K562 (cell line): ENCODE measurements at regions not wholly inside any gene's neighbourhood (a gene's known extent, or its start where the extent isn't known, plus 50 kb on each side); places are given as distances from the start of the nearest gene placed in this dataset.
A peak's percentile ranks its signal among the peaks of the same experiment; 100 is the strongest.

Source experiments
- ATAC-seq: fragments of 200-7000 bp; cut with Tn5 transposase; 3 replicates; pipeline ENCODE4 v1.9.1; 2020; ENCODE audit warnings: moderate library complexity
- BruUV-seq: library from RNA; stranded (reverse); fragments of 400-500 nt; replicated peaks from 2 replicates; lab custom pipeline; 2021; lab: Mats Ljungman, UMichigan
- CTCF ChIA-PET: fragments of 300-600 bp; formaldehyde crosslinking; extraction: SDS; loops from one replicate; lab custom pipeline; 2021; ENCODE audit warnings: low intra/inter-chr PET ratio; lab: Yijun Ruan, JAX
- POLR2A ChIA-PET: fragments of 300-600, 350-650 bp; sonication (Branson Sonifier 250); formaldehyde crosslinking; extraction: SDS; loops from one replicate; lab custom pipeline; 2021; ENCODE audit warnings: antibody characterized with exemption, inconsistent platforms; lab: Yijun Ruan, JAX
- DNase-seq, 4 experiments: peaks; one replicate each; pipeline versions ENCODE4 v3.0.0 to v3.0.0-alpha.2; 2011 to 2018; ENCODE audit warnings: low spot score in 3 of 4, mixed read lengths in 3 of 4; ENCODE audit errors: extremely low read depth in 1 of 4
- FAIRE-seq: peaks from 2 replicates; lab custom pipeline; 2011; peaks lifted over from hg19 to GRCh38; lab: Jason Lieb, UNC
- H2AFZ ChIP-seq: 2 replicates; pipeline ENCODE4 v1.6.0; 2011; ENCODE audit warnings: low read depth, low read length, control low read depth, inconsistent platforms
- H3K27ac ChIP-seq: fragments of 200-600 bp; 3 replicates; pipeline ENCODE4 v1.8.0; 2011; ENCODE audit warnings: low read depth, mild to moderate bottlenecking, control low read depth, inconsistent platforms, low read length, moderate library complexity, mixed read lengths; ENCODE audit errors: extremely low read depth
- H3K27me3 ChIP-seq, 2 experiments: fragments of 300-600 bp in 1 of 2; 2 replicates in 1 of 2; 3 replicates in 1 of 2; pipeline versions ENCODE4 v1.6.0 to v1.8.0; 2011; ENCODE audit warnings: inconsistent platforms in 2 of 2, low read length in 2 of 2, mild to moderate bottlenecking in 1 of 2, mixed read lengths in 1 of 2, moderate library complexity in 1 of 2; ENCODE audit not compliant: control insufficient read depth in 2 of 2, insufficient read depth in 2 of 2
- H3K36me3 ChIP-seq: fragments of 300-600 bp; 3 replicates; pipeline ENCODE4 v1.8.0; 2011; ENCODE audit warnings: mild to moderate bottlenecking, low read length, inconsistent platforms; ENCODE audit not compliant: control insufficient read depth, insufficient read depth
- H3K4me1 ChIP-seq, 2 experiments: fragments of 200-600 bp in 1 of 2; replicated peaks in 1 of 2; 2 replicates in 1 of 2; 3 replicates in 1 of 2; pipeline versions ENCODE4 v1.5.1 to v1.8.0; 2011; ENCODE audit warnings: inconsistent platforms in 2 of 2, low read length in 2 of 2, mild to moderate bottlenecking in 1 of 2, mixed read lengths in 1 of 2, moderate library complexity in 1 of 2; ENCODE audit not compliant: control insufficient read depth in 2 of 2, insufficient read depth in 2 of 2
- H3K4me2 ChIP-seq: 2 replicates; pipeline ENCODE4 v1.6.1; 2011; ENCODE audit warnings: low read length, control low read depth, inconsistent platforms, mixed read lengths; ENCODE audit not compliant: insufficient read depth
- H3K4me3 ChIP-seq: fragments of 200-600 bp; sonication (generic), shearing (Covaris generic); 2 replicates; pipeline ENCODE4 v1.5.1; 2016; ENCODE audit warnings: control low read depth, inconsistent platforms
- H3K79me2 ChIP-seq: fragments of 200-600 bp; 3 replicates; pipeline ENCODE4 v1.8.0; 2011; ENCODE audit warnings: low read length, inconsistent platforms; ENCODE audit not compliant: control insufficient read depth, insufficient read depth
- H3K9ac ChIP-seq, 2 experiments: 2 replicates each; pipeline versions ENCODE4 v1.6.0 to v1.6.1; 2011; ENCODE audit warnings: low read depth in 2 of 2, low read length in 2 of 2, control low read depth in 1 of 2, inconsistent platforms in 1 of 2, mild to moderate bottlenecking in 1 of 2, mixed read lengths in 1 of 2; ENCODE audit not compliant: insufficient read depth in 1 of 2
- H3K9me1 ChIP-seq: one replicate; pipeline ENCODE4 v1.6.0; 2011; ENCODE audit warnings: inconsistent platforms, mild to moderate bottlenecking, low read length, moderate library complexity; ENCODE audit not compliant: control insufficient read depth, insufficient read depth
- H3K9me3 ChIP-seq: replicated peaks from 2 replicates; pipeline ENCODE4 v1.5.1; 2011; ENCODE audit warnings: low read depth, low read length, inconsistent platforms; ENCODE audit not compliant: control insufficient read depth, insufficient read depth
- H4K20me1 ChIP-seq: replicated peaks from 2 replicates; pipeline ENCODE4 v1.6.1; 2011; ENCODE audit warnings: low read length, inconsistent platforms, mixed read lengths; ENCODE audit not compliant: control insufficient read depth, insufficient read depth
- NBN ChIP-seq: fragments of 450-650 bp; IDR thresholded peaks from 2 replicates; pipeline ENCODE4 v1.6.1; 2016; ENCODE audit warnings: low read depth, mild to moderate bottlenecking
- NFIC ChIP-seq: fragments of 450-650 bp; IDR thresholded peaks from 2 replicates; pipeline ENCODE4 v1.6.1; 2017; ENCODE audit warnings: mild to moderate bottlenecking, inconsistent platforms
- SIN3A ChIP-seq, 2 experiments: fragments of 150-350 bp in 1 of 2; IDR thresholded peaks; 2 replicates each; pipeline ENCODE4 v1.6.1; 2011 to 2016; ENCODE audit warnings: borderline replicate concordance in 2 of 2, low read depth in 2 of 2, low read length in 2 of 2, mild to moderate bottlenecking in 2 of 2, moderate library complexity in 2 of 2; ENCODE audit not compliant: control insufficient read depth in 1 of 2
- WGBS: fragments of 100-300 bp; shearing (Covaris generic); methylation state at CpG from one replicate; pipeline ENCODE4 v1.1.6; 2016; ENCODE audit warnings: low coverage, mixed read lengths; ENCODE audit not compliant: insufficient coverage; ENCODE audit errors: missing lambda C conversion rate; 5-methylcytosine and 5-hydroxymethylcytosine counted together
- in situ Hi-C: fragments of 300-500 bp; cut with MboI; formaldehyde crosslinking; loops from 4 replicates; pipeline ENCODE4 v1.15.0; 2018; ENCODE audit warnings: inconsistent platforms, mixed read lengths
- intact Hi-C: fragments of 100-400 bp; cut with micrococcal nuclease; formaldehyde crosslinking; loops from 2 replicates; pipeline ENCODE4 v1.14.2; 2022

- no peak overlapping the region for H3K4me3 ChIP-seq
- H3K27ac ChIP-seq = no peak overlapping the region
- H3K9me3 ChIP-seq = no peaks in the 10 kb centered on the region
- H2AFZ ChIP-seq = no peak overlapping the region
- ChIA-PET CTCF (no interaction called here), POLR2A (no interaction called here)
- WGBS = 0% methylated on average over 4 of the region's 4 CpGs
- DNase-seq (no peak), ATAC-seq (no peak), FAIRE-seq (no peak)
- no peaks in the 10 kb centered on the region for H4K20me1 ChIP-seq
- no peaks in the 10 kb centered on the region for H3K79me2 ChIP-seq
- H3K9me1 ChIP-seq = no peaks in the 10 kb centered on the region
- in situ Hi-C loops (no loop called here), intact Hi-C loops (loop anchor here (10.0 kb wide), 1 partner anchor 88 kb away; no protein-coding TSS in a partner anchor)
- H3K36me3 ChIP-seq = no peaks in the 10 kb centered on the region
- no peak overlapping the region for H3K4me2 ChIP-seq
- H3K4me1 ChIP-seq = no peaks in the 10 kb centered on the region
- TF ChIP-seq NBN = no peak
- H3K27me3 ChIP-seq = peaks cover 0 to 8% of the 10 kb centered on the region in 2 experiments; a peak in 3 of 5 replicates
- H3K9ac ChIP-seq = no peak overlapping the region
- BruUV-seq = no TSS peak
Observed at GRCh38 chr5:14082523-14082922, 60.6 kb upstream of the TRIO start.

GRCh38 chr5:14081791-14082190, 61.4 kb upstream of the TRIO start:
- TF ChIP-seq NFIC (peak; percentile 22; the same call in 1 of the 2 replicates), SIN3A (IDR thresholded peaks at IDR 0.05; ENCODE audit: borderline replicate concordance in 2 of 2, control insufficient read depth in 1 of 2, low read depth in 2 of 2, low read length in 2 of 2) (no peak)
- TF ChIP-seq, all 486 proteins: peak for 1
- DNase-seq (no peak), FAIRE-seq (no peak), ATAC-seq (no peak)
- Histone ChIP-seq H4K20me1 (no peaks in the 10 kb centered on the region), H3K4me2 (no peak overlapping the region), H3K36me3 (no peaks in the 10 kb centered on the region), H3K4me1 (no peaks in the 10 kb centered on the region), H3K27ac (no peak overlapping the region), H3K9me3 (no peaks in the 10 kb centered on the region), H3K4me3 (no peak overlapping the region), H3K79me2 (no peaks in the 10 kb centered on the region), H3K9ac (no peak overlapping the region), H2AFZ (no peak overlapping the region), H3K9me1 (no peaks in the 10 kb centered on the region), H3K27me3 (peaks cover under 1 to 13% of the 10 kb centered on the region in 2 experiments; a peak in 3 of 5 replicates)
- 0% methylated on average over 1 of the region's 1 CpG for WGBS
- ChIA-PET CTCF (no interaction called here), POLR2A (no interaction called here)
- in situ Hi-C loops = no loop called here
- no TSS peak for BruUV-seq
- intact Hi-C loops = loop anchor here (10.0 kb wide), 1 partner anchor 87 kb away; no protein-coding TSS in a partner anchor
